ENCODE measurements at regions not wholly inside any gene's neighbourhood (a gene's known extent, or its start where the extent isn't known, plus 50 kb on each side); places are given as distances from the start of the nearest gene placed in this dataset.

DNA sequence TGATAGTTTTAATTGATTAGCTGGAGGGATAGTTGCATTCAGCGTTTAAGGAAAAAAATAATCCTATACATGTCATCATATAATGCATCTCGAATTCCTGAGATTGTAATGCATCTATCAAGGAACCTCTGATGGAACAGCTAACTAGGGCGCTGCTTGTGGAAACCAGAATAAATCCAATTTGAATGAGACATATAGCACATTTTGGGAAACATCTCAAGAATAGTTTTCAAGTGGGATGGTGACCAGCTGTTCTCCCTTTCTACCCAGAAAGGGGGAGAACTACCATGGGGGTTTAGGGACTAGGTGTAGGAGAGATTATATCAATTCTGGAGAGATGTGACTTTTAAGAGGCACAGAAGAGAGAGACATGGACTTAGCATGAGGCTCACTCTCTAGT, 319.3 kb upstream of the BRINP1 start:
- no peak overlapping the region for H3K56ac ChIP-seq (ENCODE audit: insufficient read length, low read depth, low read length)
- H3K14ac ChIP-seq (ENCODE audit: insufficient read depth, low read length), result no peak overlapping the region
- H3K4me1 ChIP-seq (ENCODE audit: insufficient read depth, low read length), result no peaks in the 10 kb centered on the region; the same call in 1 of the 2 replicates
- H3K23ac ChIP-seq (ENCODE audit: insufficient read length, low read depth, low read length), result no peak overlapping the region
- no peaks in the 10 kb centered on the region for H3K79me2 ChIP-seq (ENCODE audit: insufficient read depth, low read length)
- no peak overlapping the region for H3T11ph ChIP-seq (ENCODE audit: low read length)
- H2BK120ac ChIP-seq (ENCODE audit: low read depth, low read length, poor library complexity, severe bottlenecking), result no peak overlapping the region
- Mint-ChIP-seq H3K9me3 (no peaks in the 10 kb centered on the region), H3K4me3 (no peak overlapping the region), H3K27ac (no peak overlapping the region), H3K4me1 (no peaks in the 10 kb centered on the region), H3K27me3 (ENCODE audit: low read depth) (no peaks in the 10 kb centered on the region), H3K36me3 (ENCODE audit: insufficient read depth in 1 of 3, low read depth in 3 of 3) (no peaks in the 10 kb centered on the region)
- H2BK20ac ChIP-seq (ENCODE audit: low read depth, low read length, poor library complexity, severe bottlenecking), result no peak overlapping the region
- H3K27ac ChIP-seq (ENCODE audit: insufficient read length, low read depth, low read length), result no peak overlapping the region
- no peaks in the 10 kb centered on the region for H3K23me2 ChIP-seq (ENCODE audit: insufficient read length, low read depth, low read length, poor library complexity, severe bottlenecking)
- no peaks in the 10 kb centered on the region for H3K9me3 ChIP-seq (ENCODE audit: control insufficient read depth, low read depth, low read length)
- no peak for DNase-seq
- H2BK5ac ChIP-seq (ENCODE audit: insufficient read length, low read length), result no peak overlapping the region
- H2AK5ac ChIP-seq (ENCODE audit: insufficient read length, low read length), result no peak overlapping the region
- no peak overlapping the region for H2BK12ac ChIP-seq (ENCODE audit: insufficient read length, low read depth, low read length)
- H3K9ac ChIP-seq (ENCODE audit: extremely low read depth, insufficient read length, low read length), result no peak overlapping the region
- H2BK15ac ChIP-seq (ENCODE audit: low read depth, low read length), result no peak overlapping the region
- H3K79me1 ChIP-seq (ENCODE audit: insufficient read depth, low read depth, low read length, poor library complexity, severe bottlenecking), result no peaks in the 10 kb centered on the region
- H3K18ac ChIP-seq (ENCODE audit: insufficient read length, low read depth, low read length), result no peak overlapping the region
- H3K4me2 ChIP-seq (ENCODE audit: insufficient read depth, insufficient read length, low read length), result no peak overlapping the region
- WGBS (ENCODE audit: extremely low coverage, insufficient read length, low lambda C conversion rate), result no CpG with 5 or more reads among the region's 3 CpGs
- no peak for TF ChIP-seq CTCF (conservative IDR thresholded peaks at IDR 0.05)
- H3K4ac ChIP-seq (ENCODE audit: low read depth, low read length), result no peak overlapping the region
- no peak overlapping the region for H4K8ac ChIP-seq (replicated peaks; ENCODE audit: insufficient read length, low read depth, low read length)
- H4K20me1 ChIP-seq (ENCODE audit: control insufficient read depth, insufficient read depth, insufficient read length), result no peaks in the 10 kb centered on the region
- H2AFZ ChIP-seq (ENCODE audit: low read length), result no peak overlapping the region
- no peaks in the 10 kb centered on the region for H3K27me3 ChIP-seq (ENCODE audit: insufficient read depth, low read length)
- H4K91ac ChIP-seq (ENCODE audit: insufficient read length, low read depth, low read length), result no peak overlapping the region
- no peak overlapping the region for H4K5ac ChIP-seq (ENCODE audit: insufficient read length, low read depth, low read length)

Measured in H9 (cell line).